Lower leg skin (tissue), 3 donors: ENCODE measurements at regions not wholly inside any gene's neighbourhood (a gene's known extent, or its start where the extent isn't known, plus 50 kb on each side); places are given as distances from the start of the nearest gene placed in this dataset.

Source experiments
- CTCF ChIP-seq, 3 donors: fragments of 450-650 bp; IDR thresholded peaks; one replicate each; pipeline ENCODE4 v1.5.1; 2016; ENCODE audit warnings: antibody characterized with exemption in 3 of 3, mild to moderate bottlenecking in 3 of 3, moderate library complexity in 2 of 3
- POLR2A ChIP-seq, 2 donors: fragments of 450-650 bp; IDR thresholded peaks; one replicate each; pipeline ENCODE4 v1.6.1; 2016 to 2017; ENCODE audit warnings: antibody characterized with exemption in 2 of 2, mild to moderate bottlenecking in 1 of 2, moderate library complexity in 1 of 2

GRCh38 chr20:63139356-63139755 lies 76.6 kb downstream of the YTHDF1 start:
- TF ChIP-seq POLR2A (IDR thresholded peaks at IDR 0.05) = no peak
- no peak for TF ChIP-seq CTCF (IDR thresholded peaks at IDR 0.05)
